HG02970 (cell line): ENCODE measurements at regions not wholly inside any gene's neighbourhood (a gene's known extent, or its start where the extent isn't known, plus 50 kb on each side); places are given as distances from the start of the nearest gene placed in this dataset.

Source experiments
- ATAC-seq: cut with Tn5 transposase; IDR thresholded peaks from one replicate; pipeline ENCODE4 v1.9.1; 2021; ENCODE audit warnings: mild to moderate bottlenecking, moderate library complexity, moderate number of reproducible peaks; ENCODE audit not compliant: unreplicated experiment, low FRiP score

GRCh38 chr1:90502696-90503095 lies 214.4 kb downstream of the BARHL2 start:
- ATAC-seq, result no peak

GRCh38 chr1:90502194-90502593 lies 214.9 kb downstream of the BARHL2 start:
- no peak for ATAC-seq

GRCh38 chr1:90501281-90501680 lies 215.8 kb downstream of the BARHL2 start:
- no peak for ATAC-seq

DNA sequence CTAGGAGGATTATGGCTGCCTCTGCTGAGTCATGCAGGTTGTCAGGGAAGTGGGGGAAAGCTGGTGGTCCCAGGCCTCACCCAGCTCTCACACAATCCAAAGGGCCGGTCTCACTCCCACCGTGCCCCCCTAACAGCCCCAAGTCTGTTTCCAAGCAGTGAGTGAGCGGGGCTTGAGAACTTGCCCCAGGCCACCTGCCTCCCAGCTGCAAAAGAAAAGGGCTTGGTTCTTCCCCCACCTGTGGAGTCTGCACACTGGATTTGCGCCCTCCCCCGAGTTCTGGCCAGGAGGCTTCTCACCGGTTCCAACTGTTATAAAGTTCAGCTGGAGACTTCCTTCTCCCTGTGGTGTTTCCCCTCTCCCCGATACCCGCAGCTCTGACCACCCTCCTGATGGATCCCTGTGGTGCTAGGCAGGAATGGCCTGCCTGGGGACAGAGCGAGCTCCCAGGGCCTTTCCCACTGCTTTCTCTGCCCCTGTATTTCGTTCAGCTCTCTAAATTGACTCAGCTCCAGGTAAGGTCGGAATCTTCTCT lies 222.3 kb downstream of the BARHL2 start:
- ATAC-seq, result no peak

DNA sequence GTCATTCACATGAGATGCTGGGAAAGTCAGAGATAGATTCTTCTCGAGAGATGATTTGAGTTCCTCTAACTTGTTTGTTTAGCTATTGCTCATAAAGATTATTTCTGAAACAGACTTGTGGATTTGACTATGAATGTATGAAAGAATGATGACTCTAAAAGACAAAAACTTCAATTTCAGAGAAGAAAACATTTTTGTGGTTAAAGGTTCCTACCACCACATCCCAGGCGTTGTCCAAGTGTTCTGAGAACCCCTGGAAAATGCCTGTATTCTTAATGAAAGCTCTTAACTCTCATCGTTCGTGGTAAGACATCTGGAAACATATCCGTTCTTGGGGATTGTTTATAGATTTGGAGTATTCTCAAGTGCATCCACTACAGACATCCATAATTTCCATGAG lies 228.7 kb downstream of the BARHL2 start:
- ATAC-seq, result no peak

- no peak for ATAC-seq
These were observed 230.1 kb downstream of the BARHL2 start for GRCh38 chr1:90486996-90487395.

GRCh38 chr1:90486134-90486824 lies 230.8 kb downstream of the BARHL2 start:
- no peak for ATAC-seq

DNA sequence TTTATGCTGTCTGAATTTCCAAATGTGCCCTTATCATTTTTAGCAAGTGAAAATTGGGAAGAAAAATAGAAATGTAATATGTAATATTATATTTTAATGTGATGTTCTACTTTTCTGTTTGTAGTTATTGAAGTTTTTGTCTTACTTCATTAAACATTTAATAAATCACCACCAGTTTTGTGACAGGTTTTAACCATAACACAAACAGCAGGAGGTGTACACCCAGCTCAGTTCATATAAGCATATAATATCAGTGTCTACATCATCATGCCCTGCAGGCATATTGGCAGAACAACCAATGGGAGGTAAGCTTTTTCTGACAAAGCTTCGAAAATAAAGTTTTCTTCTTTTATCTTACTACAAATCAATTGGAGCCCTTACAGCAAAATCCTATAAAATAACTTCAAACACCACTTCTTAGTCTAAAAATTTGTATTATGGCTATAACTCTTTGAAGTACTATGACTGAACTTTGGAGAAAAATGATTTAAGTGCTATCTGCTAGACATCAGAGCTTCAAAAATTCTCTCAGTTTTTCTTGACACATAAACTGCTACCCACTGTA lies 236.7 kb downstream of the BARHL2 start:
- ATAC-seq, result no peak

- no peak for ATAC-seq
These were observed 240.1 kb downstream of the BARHL2 start for GRCh38 chr1:90476994-90477393.

DNA sequence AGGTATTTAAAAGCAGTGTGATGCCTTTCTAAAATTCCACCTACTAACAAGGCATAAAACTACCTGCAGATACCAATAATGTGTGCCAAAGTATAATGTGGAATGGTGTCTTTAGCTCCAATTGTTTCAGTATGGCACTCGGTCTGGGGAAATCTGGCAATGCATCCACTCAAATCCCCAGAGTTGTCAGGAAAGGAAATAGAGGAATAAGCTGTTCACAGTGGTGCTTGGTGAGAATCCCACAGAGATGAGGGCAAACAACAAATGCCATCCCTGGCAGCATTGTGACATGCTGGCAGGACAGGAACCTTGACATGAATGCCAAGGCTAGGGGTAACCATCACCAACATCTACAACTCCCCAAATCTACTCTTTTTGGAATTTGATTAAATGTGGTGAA lies 240.7 kb downstream of the BARHL2 start:
- no peak for ATAC-seq

- no peak for ATAC-seq
These were observed 241.5 kb downstream of the BARHL2 start for GRCh38 chr1:90475631-90476030.

- no peak for ATAC-seq
These were observed 242.4 kb downstream of the BARHL2 start for GRCh38 chr1:90474731-90475130.

- no peak for ATAC-seq
These were observed 242.9 kb downstream of the BARHL2 start for GRCh38 chr1:90474158-90474557.

DNA sequence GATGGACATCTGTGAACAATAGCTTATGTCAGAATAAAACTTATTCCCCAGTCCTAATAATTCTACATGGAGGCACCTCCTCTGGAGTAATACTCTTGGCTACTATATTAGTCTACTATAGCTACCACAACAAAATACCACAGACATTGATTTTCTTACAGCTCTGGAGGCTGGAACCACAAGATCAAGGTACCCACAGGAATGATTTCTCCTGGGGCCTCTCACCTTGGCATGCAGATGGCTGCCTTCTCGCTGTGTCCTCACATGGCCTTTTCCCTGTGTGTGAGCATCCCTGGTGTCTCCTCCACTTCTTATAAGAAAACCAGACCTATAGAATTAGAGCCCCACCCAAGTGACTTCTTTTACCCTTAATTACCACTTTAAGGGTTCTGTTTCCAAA lies 244.3 kb downstream of the BARHL2 start:
- no peak for ATAC-seq

DNA sequence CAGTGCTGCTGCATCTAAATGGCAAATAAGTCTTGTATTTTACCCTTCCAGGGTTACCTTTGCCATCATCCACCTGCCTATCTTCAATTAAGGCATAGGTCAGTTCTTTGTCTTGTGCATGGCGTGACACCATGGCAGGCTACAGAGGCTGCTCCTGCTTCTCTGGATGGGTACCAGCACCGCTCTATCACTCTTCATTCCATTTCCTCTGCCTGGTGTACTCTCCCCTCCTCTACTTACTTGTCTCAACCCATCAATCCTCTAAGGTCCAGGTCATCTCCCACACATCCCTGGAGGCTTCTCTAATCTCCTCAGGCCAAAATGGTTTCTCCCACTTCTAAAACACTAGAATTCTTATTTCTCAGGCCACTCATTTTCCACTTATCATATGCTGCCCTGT lies 257.5 kb downstream of the BARHL2 start:
- ATAC-seq, result no peak

- no peak for ATAC-seq
These were observed 259.1 kb downstream of the BARHL2 start for GRCh38 chr1:90457985-90458384.

GRCh38 chr1:90452491-90452890 lies 264.6 kb downstream of the BARHL2 start:
- no peak for ATAC-seq

GRCh38 chr1:90443354-90443753 lies 273.7 kb downstream of the BARHL2 start:
- ATAC-seq, result no peak

GRCh38 chr1:90435351-90435750 lies 281.8 kb downstream of the BARHL2 start:
- ATAC-seq, result no peak

DNA sequence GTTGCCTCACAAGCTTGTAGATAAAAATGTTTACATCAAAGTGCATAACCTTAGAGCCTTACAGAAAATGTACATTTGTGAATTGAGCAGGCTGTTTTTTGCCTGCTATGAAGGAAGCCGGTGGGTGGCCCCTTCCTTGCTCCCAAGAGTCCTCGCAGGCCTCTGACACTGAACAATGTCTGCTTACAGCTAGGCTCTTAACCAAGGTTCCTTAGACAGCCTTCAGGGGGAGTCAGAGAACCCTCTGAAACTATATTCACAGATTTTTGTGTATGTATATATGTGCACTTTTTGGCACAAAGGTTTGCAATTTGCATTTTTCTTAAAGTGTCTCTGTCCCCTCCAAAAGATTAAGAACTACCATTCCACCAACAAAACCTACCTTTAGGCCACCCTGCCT lies 282.6 kb downstream of the BARHL2 start:
- no peak for ATAC-seq

- no peak for ATAC-seq
These were observed 300.0 kb downstream of the BARHL2 start for GRCh38 chr1:90417126-90417525.

GRCh38 chr1:90414201-90414600 lies 302.9 kb downstream of the BARHL2 start:
- ATAC-seq, result no peak
